K562 (cell line): ENCODE measurements at regions not wholly inside any gene's neighbourhood (a gene's known extent, or its start where the extent isn't known, plus 50 kb on each side); places are given as distances from the start of the nearest gene placed in this dataset.

Experiments used
- ATAC-seq: fragments of 200-7000 bp; cut with Tn5 transposase; 3 replicates; pipeline ENCODE4 v1.9.1; 2020; ENCODE audit warnings: moderate library complexity
- BruUV-seq: library from RNA; stranded (reverse); fragments of 400-500 nt; replicated peaks from 2 replicates; lab custom pipeline; 2021; lab: Mats Ljungman, UMichigan
- CTCF ChIA-PET: fragments of 300-600 bp; formaldehyde crosslinking; extraction: SDS; loops from one replicate; lab custom pipeline; 2021; ENCODE audit warnings: low intra/inter-chr PET ratio; lab: Yijun Ruan, JAX
- POLR2A ChIA-PET: fragments of 300-600, 350-650 bp; sonication (Branson Sonifier 250); formaldehyde crosslinking; extraction: SDS; loops from one replicate; lab custom pipeline; 2021; ENCODE audit warnings: antibody characterized with exemption, inconsistent platforms; lab: Yijun Ruan, JAX
- DNase-seq, 4 experiments: peaks; one replicate each; pipeline versions ENCODE4 v3.0.0 to v3.0.0-alpha.2; 2011 to 2018; ENCODE audit warnings: low spot score in 3 of 4, mixed read lengths in 3 of 4; ENCODE audit errors: extremely low read depth in 1 of 4
- FAIRE-seq: peaks from 2 replicates; lab custom pipeline; 2011; peaks lifted over from hg19 to GRCh38; lab: Jason Lieb, UNC
- H2AFZ ChIP-seq: 2 replicates; pipeline ENCODE4 v1.6.0; 2011; ENCODE audit warnings: low read depth, low read length, control low read depth, inconsistent platforms
- H3K27ac ChIP-seq: fragments of 200-600 bp; 3 replicates; pipeline ENCODE4 v1.8.0; 2011; ENCODE audit warnings: low read depth, mild to moderate bottlenecking, control low read depth, inconsistent platforms, low read length, moderate library complexity, mixed read lengths; ENCODE audit errors: extremely low read depth
- H3K27me3 ChIP-seq, 2 experiments: fragments of 300-600 bp in 1 of 2; 2 replicates in 1 of 2; 3 replicates in 1 of 2; pipeline versions ENCODE4 v1.6.0 to v1.8.0; 2011; ENCODE audit warnings: inconsistent platforms in 2 of 2, low read length in 2 of 2, mild to moderate bottlenecking in 1 of 2, mixed read lengths in 1 of 2, moderate library complexity in 1 of 2; ENCODE audit not compliant: control insufficient read depth in 2 of 2, insufficient read depth in 2 of 2
- H3K36me3 ChIP-seq: fragments of 300-600 bp; 3 replicates; pipeline ENCODE4 v1.8.0; 2011; ENCODE audit warnings: mild to moderate bottlenecking, low read length, inconsistent platforms; ENCODE audit not compliant: control insufficient read depth, insufficient read depth
- H3K4me1 ChIP-seq, 2 experiments: fragments of 200-600 bp in 1 of 2; replicated peaks in 1 of 2; 2 replicates in 1 of 2; 3 replicates in 1 of 2; pipeline versions ENCODE4 v1.5.1 to v1.8.0; 2011; ENCODE audit warnings: inconsistent platforms in 2 of 2, low read length in 2 of 2, mild to moderate bottlenecking in 1 of 2, mixed read lengths in 1 of 2, moderate library complexity in 1 of 2; ENCODE audit not compliant: control insufficient read depth in 2 of 2, insufficient read depth in 2 of 2
- H3K4me2 ChIP-seq: 2 replicates; pipeline ENCODE4 v1.6.1; 2011; ENCODE audit warnings: low read length, control low read depth, inconsistent platforms, mixed read lengths; ENCODE audit not compliant: insufficient read depth
- H3K4me3 ChIP-seq: fragments of 200-600 bp; sonication (generic), shearing (Covaris generic); 2 replicates; pipeline ENCODE4 v1.5.1; 2016; ENCODE audit warnings: control low read depth, inconsistent platforms
- H3K79me2 ChIP-seq: fragments of 200-600 bp; 3 replicates; pipeline ENCODE4 v1.8.0; 2011; ENCODE audit warnings: low read length, inconsistent platforms; ENCODE audit not compliant: control insufficient read depth, insufficient read depth
- H3K9ac ChIP-seq, 2 experiments: 2 replicates each; pipeline versions ENCODE4 v1.6.0 to v1.6.1; 2011; ENCODE audit warnings: low read depth in 2 of 2, low read length in 2 of 2, control low read depth in 1 of 2, inconsistent platforms in 1 of 2, mild to moderate bottlenecking in 1 of 2, mixed read lengths in 1 of 2; ENCODE audit not compliant: insufficient read depth in 1 of 2
- H3K9me1 ChIP-seq: one replicate; pipeline ENCODE4 v1.6.0; 2011; ENCODE audit warnings: inconsistent platforms, mild to moderate bottlenecking, low read length, moderate library complexity; ENCODE audit not compliant: control insufficient read depth, insufficient read depth
- H3K9me3 ChIP-seq: replicated peaks from 2 replicates; pipeline ENCODE4 v1.5.1; 2011; ENCODE audit warnings: low read depth, low read length, inconsistent platforms; ENCODE audit not compliant: control insufficient read depth, insufficient read depth
- H4K20me1 ChIP-seq: replicated peaks from 2 replicates; pipeline ENCODE4 v1.6.1; 2011; ENCODE audit warnings: low read length, inconsistent platforms, mixed read lengths; ENCODE audit not compliant: control insufficient read depth, insufficient read depth
- CREB1 ChIP-seq, 2 experiments: sonication (generic) in 1 of 2; formaldehyde crosslinking in 1 of 2; IDR thresholded peaks; 2 replicates each; pipeline versions ENCODE4 v1.6.1 to v1.8.0; 2012 to 2022; ENCODE audit warnings: inconsistent platforms in 1 of 2, mild to moderate bottlenecking in 1 of 2, missing genetic modification reagents in 1 of 2, moderate library complexity in 1 of 2
- CREM ChIP-seq: IDR thresholded peaks from 2 replicates; pipeline ENCODE4 v1.6.1; 2014; ENCODE audit warnings: antibody characterized with exemption, low read depth
- E2F5 ChIP-seq: sonication (generic); formaldehyde crosslinking; IDR thresholded peaks from 2 replicates; pipeline ENCODE4 v1.8.0; 2022; ENCODE audit warnings: mild to moderate bottlenecking, missing genetic modification reagents
- ETV6 ChIP-seq, 3 experiments: fragments of 150-350 bp in 1 of 3; sonication (generic) in 1 of 3; formaldehyde crosslinking in 1 of 3; IDR thresholded peaks; 2 replicates each; pipeline versions ENCODE4 v1.6.1 to v1.8.0; 2014 to 2022; ENCODE audit warnings: borderline replicate concordance in 2 of 3, low read depth in 2 of 3, antibody characterized with exemption in 1 of 3, low read length in 1 of 3, mild to moderate bottlenecking in 1 of 3, missing genetic modification reagents in 1 of 3
- FOXP4 ChIP-seq: sonication (generic); formaldehyde crosslinking; IDR thresholded peaks from 2 replicates; pipeline ENCODE4 v1.8.0; 2022; ENCODE audit warnings: mild to moderate bottlenecking, missing genetic modification reagents, borderline replicate concordance
- MEF2A ChIP-seq: IDR thresholded peaks from 2 replicates; pipeline ENCODE4 v1.6.1; 2011; ENCODE audit warnings: low read depth, mild to moderate bottlenecking, low read length, moderate library complexity; ENCODE audit not compliant: control insufficient read depth
- PML ChIP-seq: IDR thresholded peaks from 2 replicates; pipeline ENCODE4 v1.6.1; 2012; ENCODE audit warnings: low read length, inconsistent platforms
- PTRF ChIP-seq: fragments of 450-650 bp; IDR thresholded peaks from 2 replicates; pipeline ENCODE4 v1.6.1; 2016; ENCODE audit warnings: mild to moderate bottlenecking, missing genetic modification characterization, missing compliant biosample characterization
- RBM34 ChIP-seq: fragments of 200-400 bp; formaldehyde crosslinking; IDR thresholded peaks from 2 replicates; pipeline ENCODE4 v1.6.1; 2018; ENCODE audit warnings: low read length, borderline replicate concordance; ENCODE audit not compliant: insufficient read depth
- RFX1 ChIP-seq: fragments of 450-650 bp; IDR thresholded peaks from 2 replicates; pipeline ENCODE4 v1.6.1; 2016; ENCODE audit warnings: mild to moderate bottlenecking, moderate library complexity
- SMARCA4 ChIP-seq: fragments of 450-650 bp; IDR thresholded peaks from 2 replicates; pipeline ENCODE4 v1.6.1; 2016
- TAF1 ChIP-seq: IDR thresholded peaks from 2 replicates; pipeline ENCODE4 v1.6.1; 2011; ENCODE audit warnings: mild to moderate bottlenecking, low read length, moderate library complexity; ENCODE audit not compliant: insufficient read depth, control insufficient read depth, severe bottlenecking; ENCODE audit errors: extremely low read depth
- TCF15 ChIP-seq: fragments of 250-450 bp; sonication (Bioruptor Pico); IDR thresholded peaks from 2 replicates; pipeline ENCODE4 v1.8.0; 2022; ENCODE audit warnings: moderate library complexity, mild to moderate bottlenecking, inconsistent platforms
- ZNF140 ChIP-seq: fragments of 250-450 bp; sonication (Bioruptor Pico); IDR thresholded peaks from 2 replicates; pipeline ENCODE4 v1.8.0; 2021; ENCODE audit warnings: moderate library complexity, mild to moderate bottlenecking, inconsistent platforms
- ZNF436 ChIP-seq: fragments of 250-450, 450-650 bp; sonication (Bioruptor Pico); formaldehyde crosslinking; IDR thresholded peaks from 2 replicates; pipeline ENCODE4 v1.7.0; 2020; ENCODE audit warnings: mild to moderate bottlenecking
- ZNF644 ChIP-seq: fragments of 200-800 bp; sonication (Bioruptor generic); IDR thresholded peaks from 2 replicates; pipeline ENCODE4 v1.6.1; 2016; ENCODE audit warnings: low read depth, missing genetic modification characterization, missing compliant biosample characterization
- WGBS: fragments of 100-300 bp; shearing (Covaris generic); methylation state at CpG from one replicate; pipeline ENCODE4 v1.1.6; 2016; ENCODE audit warnings: low coverage, mixed read lengths; ENCODE audit not compliant: insufficient coverage; ENCODE audit errors: missing lambda C conversion rate; 5-methylcytosine and 5-hydroxymethylcytosine counted together
- in situ Hi-C: fragments of 300-500 bp; cut with MboI; formaldehyde crosslinking; loops from 4 replicates; pipeline ENCODE4 v1.15.0; 2018; ENCODE audit warnings: inconsistent platforms, mixed read lengths
- intact Hi-C: fragments of 100-400 bp; cut with micrococcal nuclease; formaldehyde crosslinking; loops from 2 replicates; pipeline ENCODE4 v1.14.2; 2022
- TF ChIP-seq, protein P1 (sequence below): sonication (generic); IDR thresholded peaks from 2 replicates; pipeline ENCODE4 v1.6.1; 2016
- TF ChIP-seq, protein P2 (sequence below): fragments of 450-650 bp; IDR thresholded peaks from 2 replicates; pipeline ENCODE4 v1.6.1; 2016; ENCODE audit warnings: missing biosample characterization, missing genetic modification characterization

GRCh38 chr1:30487042-30487441 lies 236.3 kb downstream of the MATN1 start:
- no peaks in the 10 kb centered on the region for H3K9me3 ChIP-seq
- H4K20me1 ChIP-seq = no peaks in the 10 kb centered on the region
- H3K27ac ChIP-seq = no peak overlapping the region
- ChIA-PET POLR2A (no interaction called here), CTCF (no interaction called here)
- H3K9ac ChIP-seq = no peak overlapping the region
- peaks cover 0 to 4% of the 10 kb centered on the region in 2 experiments; a peak in 1 of 5 replicates for H3K27me3 ChIP-seq
- FAIRE-seq = no peak
- TF ChIP-seq ZNF436 (CRISPR knock-in tag) (no peak), ZNF140 (CRISPR knock-in tag) (no peak), ETV6 (IDR thresholded peaks at IDR 0.05; ENCODE audit: borderline replicate concordance in 1 of 2, low read depth in 2 of 2, low read length in 1 of 2) (no peak), ETV6 (CRISPR knock-in tag; IDR thresholded peaks at IDR 0.05; ENCODE audit: borderline replicate concordance) (no peak), MEF2A (no peak), FOXP4 (CRISPR knock-in tag) (no peak), TAF1 (no peak), CREM (no peak), E2F5 (CRISPR knock-in tag) (no peak), PTRF (tag) (no peak), RFX1 (no peak), RBM34 (no peak), PML (no peak), SMARCA4 (no peak), ZNF644 (tag) (no peak), TCF15 (CRISPR knock-in tag) (no peak), CREB1 (IDR thresholded peaks at IDR 0.05) (no peak), CREB1 (CRISPR knock-in tag; IDR thresholded peaks at IDR 0.05) (no peak)
- TF ChIP-seq, protein P1, sequence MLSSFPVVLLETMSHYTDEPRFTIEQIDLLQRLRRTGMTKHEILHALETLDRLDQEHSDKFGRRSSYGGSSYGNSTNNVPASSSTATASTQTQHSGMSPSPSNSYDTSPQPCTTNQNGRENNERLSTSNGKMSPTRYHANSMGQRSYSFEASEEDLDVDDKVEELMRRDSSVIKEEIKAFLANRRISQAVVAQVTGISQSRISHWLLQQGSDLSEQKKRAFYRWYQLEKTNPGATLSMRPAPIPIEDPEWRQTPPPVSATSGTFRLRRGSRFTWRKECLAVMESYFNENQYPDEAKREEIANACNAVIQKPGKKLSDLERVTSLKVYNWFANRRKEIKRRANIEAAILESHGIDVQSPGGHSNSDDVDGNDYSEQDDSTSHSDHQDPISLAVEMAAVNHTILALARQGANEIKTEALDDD = no peak
- TF ChIP-seq, protein P2, sequence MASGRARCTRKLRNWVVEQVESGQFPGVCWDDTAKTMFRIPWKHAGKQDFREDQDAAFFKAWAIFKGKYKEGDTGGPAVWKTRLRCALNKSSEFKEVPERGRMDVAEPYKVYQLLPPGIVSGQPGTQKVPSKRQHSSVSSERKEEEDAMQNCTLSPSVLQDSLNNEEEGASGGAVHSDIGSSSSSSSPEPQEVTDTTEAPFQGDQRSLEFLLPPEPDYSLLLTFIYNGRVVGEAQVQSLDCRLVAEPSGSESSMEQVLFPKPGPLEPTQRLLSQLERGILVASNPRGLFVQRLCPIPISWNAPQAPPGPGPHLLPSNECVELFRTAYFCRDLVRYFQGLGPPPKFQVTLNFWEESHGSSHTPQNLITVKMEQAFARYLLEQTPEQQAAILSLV (tag) = no peak
- TF ChIP-seq, all 486 proteins: peak for 0
- Histone ChIP-seq H3K9me1 (no peaks in the 10 kb centered on the region), H3K4me1 (no peaks in the 10 kb centered on the region), H3K4me2 (no peak overlapping the region), H3K79me2 (no peaks in the 10 kb centered on the region), H2AFZ (no peak overlapping the region), H3K4me3 (no peak overlapping the region), H3K36me3 (no peaks in the 10 kb centered on the region)
- 2% methylated on average over 4 of the region's 4 CpGs for WGBS
- in situ Hi-C loops (no loop called here), intact Hi-C loops (no loop called here)
- no TSS peak for BruUV-seq
- ATAC-seq (no peak), DNase-seq (no peak)
